ENCODE measurements at regions not wholly inside any gene's neighbourhood (a gene's known extent, or its start where the extent isn't known, plus 50 kb on each side); places are given as distances from the start of the nearest gene placed in this dataset.

DNA sequence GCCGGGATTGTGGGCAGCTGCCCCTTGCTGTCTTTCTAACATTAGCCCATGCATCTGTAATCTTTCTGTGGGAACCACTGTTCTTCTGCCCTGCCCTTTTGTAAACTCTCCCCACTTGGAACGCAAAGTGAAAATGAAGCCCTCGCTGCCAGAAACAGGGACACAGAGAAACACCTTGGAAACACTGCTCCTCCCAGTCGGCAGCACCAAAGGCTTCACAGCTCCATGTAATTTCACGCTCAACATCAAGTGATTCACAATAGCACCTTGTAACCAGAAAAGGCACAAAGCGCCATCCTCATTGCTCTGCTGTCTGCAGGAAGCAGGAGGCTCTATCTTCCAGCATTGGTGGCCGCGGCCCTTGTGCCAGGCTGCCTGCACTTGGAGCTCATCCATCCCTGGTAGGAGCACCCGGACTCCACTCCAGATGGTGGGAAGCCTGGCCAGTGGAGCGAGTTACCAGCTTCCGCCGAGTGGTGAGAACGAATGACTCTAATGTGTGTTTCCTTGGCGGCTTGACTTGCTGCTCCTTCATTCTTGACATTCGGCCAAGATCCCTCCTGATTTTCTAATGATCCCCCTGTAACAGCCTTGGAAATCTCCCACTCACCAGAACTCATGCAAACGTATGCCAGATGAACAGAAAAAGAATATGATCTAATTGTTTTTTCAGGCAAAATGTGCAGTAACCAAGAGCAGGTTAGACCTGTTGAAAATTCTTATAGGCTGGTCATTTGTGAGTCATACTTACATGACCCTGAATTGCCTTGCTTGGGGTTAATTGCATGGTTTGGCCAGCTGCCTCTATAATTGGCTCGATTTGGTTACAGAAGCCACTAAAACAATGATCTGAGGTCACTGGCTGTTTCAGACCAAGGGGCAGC, 169.1 kb upstream of the CDYL start:
- intact Hi-C loops (cut with DNase I; ENCODE audit: low total_unique reads) = no loop called here
- WGBS, 5 donors = 50 to 67% (median 62%) methylated on average over 17 of the region's 17 CpGs
- TF ChIP-seq POLR2AphosphoS5 (IDR thresholded peaks at IDR 0.05) (no peak), POLR2A (IDR thresholded peaks at IDR 0.05) (no peak), EP300 (IDR thresholded peaks at IDR 0.05) (no peak)
- TF ChIP-seq, protein P1, sequence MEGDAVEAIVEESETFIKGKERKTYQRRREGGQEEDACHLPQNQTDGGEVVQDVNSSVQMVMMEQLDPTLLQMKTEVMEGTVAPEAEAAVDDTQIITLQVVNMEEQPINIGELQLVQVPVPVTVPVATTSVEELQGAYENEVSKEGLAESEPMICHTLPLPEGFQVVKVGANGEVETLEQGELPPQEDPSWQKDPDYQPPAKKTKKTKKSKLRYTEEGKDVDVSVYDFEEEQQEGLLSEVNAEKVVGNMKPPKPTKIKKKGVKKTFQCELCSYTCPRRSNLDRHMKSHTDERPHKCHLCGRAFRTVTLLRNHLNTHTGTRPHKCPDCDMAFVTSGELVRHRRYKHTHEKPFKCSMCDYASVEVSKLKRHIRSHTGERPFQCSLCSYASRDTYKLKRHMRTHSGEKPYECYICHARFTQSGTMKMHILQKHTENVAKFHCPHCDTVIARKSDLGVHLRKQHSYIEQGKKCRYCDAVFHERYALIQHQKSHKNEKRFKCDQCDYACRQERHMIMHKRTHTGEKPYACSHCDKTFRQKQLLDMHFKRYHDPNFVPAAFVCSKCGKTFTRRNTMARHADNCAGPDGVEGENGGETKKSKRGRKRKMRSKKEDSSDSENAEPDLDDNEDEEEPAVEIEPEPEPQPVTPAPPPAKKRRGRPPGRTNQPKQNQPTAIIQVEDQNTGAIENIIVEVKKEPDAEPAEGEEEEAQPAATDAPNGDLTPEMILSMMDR (IDR thresholded peaks at IDR 0.05) = no peak
- Histone ChIP-seq H3K36me3 (no peaks in the 10 kb centered on the region), H3K27me3 (no peaks in the 10 kb centered on the region), H3K4me3 (no peak overlapping the region), H3K27ac (peak overlapping the region in 3 of 5 donors; percentile 5 to 33 (median 26)), H3K9me3 (no peaks in the 10 kb centered on the region), H3K4me1 (peaks cover 4 to 37% (median 17%) of the 10 kb centered on the region in 4 donors)
- peak in 1 of 2 donors; percentile 51 for DNase-seq

DNA sequence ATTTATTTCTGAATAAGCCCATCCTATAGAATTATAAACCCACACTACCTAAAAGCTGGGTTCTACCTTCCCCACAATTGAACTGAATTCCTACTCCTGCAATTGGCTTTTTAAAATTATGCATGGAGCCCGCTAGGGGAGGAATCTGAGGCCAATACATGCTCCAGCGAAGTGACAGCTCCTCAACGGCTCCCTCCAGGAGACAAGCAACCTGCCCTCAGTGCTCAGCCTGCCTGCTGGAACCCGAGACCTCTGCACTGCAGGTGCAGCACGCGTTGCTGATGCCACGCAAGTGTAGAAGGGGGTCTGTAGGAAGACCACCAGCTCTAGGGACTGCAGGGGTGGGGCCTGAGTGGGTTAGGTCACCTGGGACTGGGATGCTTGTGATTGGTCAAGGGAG, 170.2 kb upstream of the CDYL start:
- Histone ChIP-seq H3K4me3 (no peak overlapping the region), H3K36me3 (no peaks in the 10 kb centered on the region), H3K4me1 (peaks cover 4 to 26% (median 15%) of the 10 kb centered on the region in 4 donors), H3K27me3 (no peaks in the 10 kb centered on the region), H3K27ac (no peak overlapping the region), H3K9me3 (no peaks in the 10 kb centered on the region)
- DNase-seq = no peak
- TF ChIP-seq EP300 (IDR thresholded peaks at IDR 0.05) (no peak), POLR2AphosphoS5 (IDR thresholded peaks at IDR 0.05) (no peak), POLR2A (IDR thresholded peaks at IDR 0.05) (no peak)
- TF ChIP-seq, protein P1 (IDR thresholded peaks at IDR 0.05) = no peak
- 78 to 87% (median 82%) methylated on average over 7 of the region's 7 CpGs for WGBS, 5 donors
- intact Hi-C loops (cut with DNase I; ENCODE audit: low total_unique reads) = no loop called here

DNA sequence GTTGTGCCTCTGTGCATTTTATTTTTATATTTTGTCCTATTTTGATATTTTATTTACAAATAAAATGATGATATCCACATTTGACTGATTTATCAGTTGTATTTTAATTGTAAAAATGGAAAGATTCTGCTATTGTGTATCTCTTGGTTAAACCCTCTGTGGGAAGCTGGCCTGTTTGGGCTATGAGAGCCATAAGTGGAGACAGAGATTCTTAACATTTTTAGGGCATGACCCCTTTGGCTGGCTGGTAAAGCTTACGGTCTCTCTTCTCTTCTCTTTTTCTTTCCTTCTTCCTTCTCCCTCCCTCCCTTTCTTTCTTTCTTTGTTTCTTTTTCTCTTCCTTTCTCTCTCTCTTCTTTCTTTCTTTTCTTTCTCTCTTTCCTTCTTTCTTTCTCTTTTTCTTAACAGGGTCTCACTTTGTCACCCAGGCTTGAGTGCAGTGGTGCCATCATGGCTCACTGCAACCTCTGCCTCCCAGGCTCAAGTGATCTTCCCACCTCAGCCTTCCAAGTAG, 172.3 kb upstream of the CDYL start:
- no peak overlapping the region for H3K4me3 ChIP-seq
- DNase-seq = no peak
- H3K27me3 ChIP-seq = no peaks in the 10 kb centered on the region
- intact Hi-C loops (cut with DNase I; ENCODE audit: low total_unique reads) = no loop called here
- WGBS, 5 donors = 5 to 73% (median 71%) methylated on average over 1 of the region's 1 CpG
- no peaks in the 10 kb centered on the region for H3K9me3 ChIP-seq
- no peaks in the 10 kb centered on the region for H3K36me3 ChIP-seq
- no peak for TF ChIP-seq EP300 (IDR thresholded peaks at IDR 0.05)
- no peak for TF ChIP-seq POLR2A (IDR thresholded peaks at IDR 0.05)
- TF ChIP-seq, protein P1 (IDR thresholded peaks at IDR 0.05) = no peak
- TF ChIP-seq POLR2AphosphoS5 (IDR thresholded peaks at IDR 0.05) = no peak
- peaks cover 4 to 15% (median 9%) of the 10 kb centered on the region in 4 donors for H3K4me1 ChIP-seq
- no peak overlapping the region for H3K27ac ChIP-seq

DNA sequence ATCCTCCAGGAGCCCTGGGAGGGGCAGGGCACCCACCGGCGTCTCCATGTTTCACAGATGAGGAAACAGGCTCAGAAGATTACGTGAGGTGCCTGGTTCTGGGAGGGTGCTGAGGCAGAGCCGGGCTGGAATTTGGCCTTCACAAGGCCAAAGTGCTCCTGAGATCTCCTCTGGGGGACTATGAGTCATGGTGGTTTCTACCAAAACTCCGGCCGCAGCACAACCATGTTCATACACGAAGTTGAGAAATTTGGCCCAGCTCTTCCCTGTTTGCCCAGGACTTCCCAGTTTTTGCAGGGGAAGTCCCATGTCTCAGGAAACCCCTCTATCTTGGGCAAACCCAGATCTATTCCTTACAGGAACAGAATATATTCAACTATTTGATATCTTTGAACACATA, 172.9 kb upstream of the CDYL start:
- 66 to 76% (median 70%) methylated on average over 6 to 7 of the region's 7 CpGs for WGBS, 5 donors
- Histone ChIP-seq H3K9me3 (no peaks in the 10 kb centered on the region), H3K27me3 (no peaks in the 10 kb centered on the region), H3K4me1 (peaks cover 4 to 15% (median 9%) of the 10 kb centered on the region in 4 donors), H3K27ac (peak overlapping the region in 1 of 5 donors; percentile 9), H3K4me3 (no peak overlapping the region), H3K36me3 (no peaks in the 10 kb centered on the region)
- no peak for TF ChIP-seq POLR2A (IDR thresholded peaks at IDR 0.05)
- TF ChIP-seq, protein P1 (IDR thresholded peaks at IDR 0.05) = no peak
- no peak for TF ChIP-seq POLR2AphosphoS5 (IDR thresholded peaks at IDR 0.05)
- no peak for TF ChIP-seq EP300 (IDR thresholded peaks at IDR 0.05)
- intact Hi-C loops (cut with DNase I; ENCODE audit: low total_unique reads) = no loop called here
- peak in 1 of 2 donors; percentile 36 for DNase-seq

Data from stomach (tissue), 8 donors.